ENCODE measurements at regions not wholly inside any gene's neighbourhood (a gene's known extent, or its start where the extent isn't known, plus 50 kb on each side); places are given as distances from the start of the nearest gene placed in this dataset.

DNA sequence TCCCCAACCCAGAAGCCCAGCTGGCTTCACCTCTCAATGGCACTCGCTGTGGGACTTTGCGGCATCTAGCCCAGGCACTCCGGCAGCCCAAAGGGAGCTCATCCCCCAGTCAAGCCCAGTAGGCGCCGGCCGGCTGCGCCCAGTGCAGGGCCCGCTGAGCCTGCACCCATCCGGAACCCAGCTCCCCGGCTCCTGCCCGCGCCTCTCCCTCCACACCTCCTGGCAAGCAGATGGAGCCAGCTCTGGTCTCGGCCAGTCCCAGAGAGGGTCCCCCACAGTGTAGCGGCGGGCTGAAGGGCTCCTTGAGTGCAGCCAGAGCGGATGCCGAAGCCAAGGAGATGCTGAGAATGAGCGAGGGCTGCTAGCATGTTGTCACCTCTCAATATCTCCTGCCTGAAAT lies 116.8 kb upstream of the UGT8 start:
- DNase-seq (ENCODE audit: extremely low read depth, insufficient read length) = peak; percentile 2
- H3K4me3 ChIP-seq (replicated peaks; ENCODE audit: low read depth, low read length) = no peak overlapping the region

GRCh38 chr4:114487101-114487500 lies 111.5 kb upstream of the UGT8 start:
- Histone ChIP-seq H3K4me3 (replicated peaks; ENCODE audit: low read depth, low read length) (no peak overlapping the region), H3K36me3 (ENCODE audit: control insufficient read depth, insufficient read depth, low read length) (no peaks in the 10 kb centered on the region), H3K27me3 (replicated peaks; ENCODE audit: control insufficient read depth, insufficient read depth, low read length) (no peaks in the 10 kb centered on the region; the same call in 1 of the 2 replicates)
- TF ChIP-seq CTCF (IDR thresholded peaks at IDR 0.05; ENCODE audit: insufficient read depth, low read length, poor library complexity, severe bottlenecking) = no peak
- no peak for DNase-seq (ENCODE audit: extremely low read depth, insufficient read length)

More for the DNA sequence above, 116.8 kb upstream of the UGT8 start:
- Histone ChIP-seq H3K27me3 (replicated peaks; ENCODE audit: control insufficient read depth, insufficient read depth, low read length) (no peaks in the 10 kb centered on the region), H3K36me3 (ENCODE audit: control insufficient read depth, insufficient read depth, low read length) (no peaks in the 10 kb centered on the region)
- no peak for TF ChIP-seq CTCF (IDR thresholded peaks at IDR 0.05; ENCODE audit: insufficient read depth, low read length, poor library complexity, severe bottlenecking)

- Histone ChIP-seq H3K4me3 (replicated peaks; ENCODE audit: low read depth, low read length) (no peak overlapping the region), H3K27me3 (replicated peaks; ENCODE audit: control insufficient read depth, insufficient read depth, low read length) (no peaks in the 10 kb centered on the region; the same call in 1 of the 2 replicates), H3K36me3 (ENCODE audit: control insufficient read depth, insufficient read depth, low read length) (no peaks in the 10 kb centered on the region)
- TF ChIP-seq CTCF (IDR thresholded peaks at IDR 0.05; ENCODE audit: insufficient read depth, low read length, poor library complexity, severe bottlenecking) = no peak
- no peak for DNase-seq (ENCODE audit: extremely low read depth, insufficient read length)
Observed at GRCh38 chr4:114488301-114488982, 110.2 kb upstream of the UGT8 start.

GRCh38 chr4:114494246-114494803 lies 104.3 kb upstream of the UGT8 start:
- DNase-seq (ENCODE audit: extremely low read depth, insufficient read length) = no peak
- no peak overlapping the region for H3K4me3 ChIP-seq (replicated peaks; ENCODE audit: low read depth, low read length)
- no peak for TF ChIP-seq CTCF (IDR thresholded peaks at IDR 0.05; ENCODE audit: insufficient read depth, low read length, poor library complexity, severe bottlenecking)
- no peaks in the 10 kb centered on the region for H3K36me3 ChIP-seq (ENCODE audit: control insufficient read depth, insufficient read depth, low read length)
- H3K27me3 ChIP-seq (replicated peaks; ENCODE audit: control insufficient read depth, insufficient read depth, low read length) = no peaks in the 10 kb centered on the region; the same call in 1 of the 2 replicates

DNA sequence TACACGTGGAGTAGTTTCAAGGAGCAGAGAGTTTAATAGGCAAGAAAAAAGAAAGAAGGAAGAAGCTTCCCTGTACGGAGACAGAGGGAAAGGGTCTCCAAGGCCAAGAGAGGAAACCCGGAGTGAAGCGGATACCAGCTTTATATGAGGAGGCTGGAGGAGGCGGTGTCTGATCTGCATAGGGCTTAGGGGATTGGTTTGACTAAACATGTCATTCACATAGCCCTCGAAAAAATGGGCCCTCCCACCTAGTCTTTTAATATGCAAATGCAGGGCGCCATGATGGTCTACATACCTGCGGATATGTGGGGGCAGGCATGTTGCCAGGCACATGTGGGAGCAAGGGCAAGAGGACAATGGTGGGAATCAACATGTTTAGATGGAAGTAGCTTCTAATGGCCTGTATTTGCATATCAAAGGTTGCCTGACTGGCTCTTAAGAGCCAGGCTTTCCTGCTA lies 103.1 kb upstream of the UGT8 start:
- Histone ChIP-seq H3K27me3 (replicated peaks; ENCODE audit: control insufficient read depth, insufficient read depth, low read length) (no peaks in the 10 kb centered on the region), H3K4me3 (replicated peaks; ENCODE audit: low read depth, low read length) (no peak overlapping the region), H3K36me3 (ENCODE audit: control insufficient read depth, insufficient read depth, low read length) (no peaks in the 10 kb centered on the region)
- no peak for DNase-seq (ENCODE audit: extremely low read depth, insufficient read length)
- TF ChIP-seq CTCF (IDR thresholded peaks at IDR 0.05; ENCODE audit: insufficient read depth, low read length, poor library complexity, severe bottlenecking) = no peak
